HL-60/S4 treated with phorbol 12-myristate 13-acetate at 8.2 ng/mL for 4 days and 3 days (cell line): ENCODE measurements at regions not wholly inside any gene's neighbourhood (a gene's known extent, or its start where the extent isn't known, plus 50 kb on each side); places are given as distances from the start of the nearest gene placed in this dataset.
"Not testable (repeated sequence)": the region's sequence is repeated elsewhere in the genome, so short reads cannot be mapped to it uniquely, and the experiment has no call there.

Source experiments
- in situ Hi-C: fragments of 300-500 bp; cut with MboI; formaldehyde crosslinking; loops from 2 replicates; pipeline ENCODE4 v1.15.0; 2022; ENCODE audit warnings: low sequenced_read_pairs

DNA sequence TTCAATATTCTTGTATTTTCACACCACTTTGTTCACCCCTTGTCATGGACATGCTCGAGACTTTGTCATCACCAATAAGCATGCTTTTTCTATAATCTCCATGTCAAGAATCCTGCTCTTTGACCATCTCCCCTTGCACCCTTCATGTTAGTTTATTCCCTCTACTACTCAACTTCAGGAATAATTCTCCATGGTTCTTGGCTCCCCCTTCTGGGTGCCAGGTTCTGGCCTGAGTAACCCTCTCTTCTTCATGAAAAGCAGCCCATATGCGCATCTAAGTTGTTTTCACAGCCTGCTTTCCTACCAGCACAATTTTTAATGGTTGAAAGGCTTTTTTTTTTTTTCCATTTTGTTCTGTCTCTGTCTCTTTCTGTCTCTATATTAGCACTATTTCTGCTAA, 160.7 kb downstream of the LEPR start:
- in situ Hi-C loops, result no loop called here

DNA sequence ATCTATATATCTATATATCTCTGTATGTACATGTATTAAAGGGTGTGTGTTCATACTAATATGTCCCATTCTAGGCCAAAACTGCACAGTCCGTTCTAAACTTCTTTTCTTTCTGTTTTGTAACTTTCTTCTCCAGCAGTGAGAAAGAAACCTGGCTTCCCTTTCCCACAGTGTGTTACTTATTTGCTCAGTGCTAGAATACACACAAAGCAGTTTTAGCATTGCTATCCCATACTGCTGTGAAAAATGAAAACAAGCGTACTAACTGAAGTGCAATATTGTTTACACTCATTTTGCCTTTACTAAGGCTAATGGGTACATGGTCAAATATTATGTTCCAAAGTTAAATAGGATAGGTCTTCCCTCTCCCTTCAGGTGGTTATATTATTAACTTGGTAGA, 163.9 kb downstream of the LEPR start:
- in situ Hi-C loops, result no loop called here

DNA sequence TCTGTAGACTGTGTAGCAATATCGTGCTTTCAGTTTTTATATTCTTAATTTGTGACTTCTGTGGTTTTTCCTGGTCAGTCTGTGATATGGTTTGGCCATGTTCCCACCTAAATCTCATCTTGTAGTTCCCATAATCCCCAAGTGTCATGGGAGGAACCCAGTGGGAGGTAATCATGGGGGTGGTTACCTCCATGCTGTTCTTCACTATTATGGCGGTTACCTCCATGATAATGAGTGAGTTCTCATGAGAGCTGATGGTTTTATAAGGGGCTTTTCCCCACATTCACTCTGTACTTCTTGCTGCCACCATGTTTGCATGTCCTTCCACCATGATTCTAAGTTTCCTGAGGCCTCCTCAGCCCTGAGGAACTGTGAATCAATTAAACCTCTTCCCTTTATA, 169.8 kb downstream of the LEPR start:
- in situ Hi-C loops, result no loop called here

DNA sequence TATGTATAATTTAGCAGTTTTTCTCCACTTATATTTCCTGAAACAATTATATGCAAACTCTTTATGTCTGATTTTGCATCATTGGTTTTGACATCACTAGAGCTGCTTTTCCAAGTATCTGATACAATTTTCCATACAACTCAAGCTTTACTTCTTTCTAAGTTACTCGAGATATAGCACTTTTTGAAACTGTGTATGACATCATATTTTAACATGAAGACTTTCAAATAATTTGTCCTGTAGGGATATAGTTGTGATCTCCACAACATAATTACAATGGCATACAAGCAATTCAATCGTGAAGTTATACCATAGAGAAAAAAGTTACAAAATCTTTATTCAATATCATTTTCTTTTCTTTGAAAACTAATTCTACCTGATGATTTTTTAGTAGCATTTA, 173.0 kb downstream of the LEPR start:
- in situ Hi-C loops, result no loop called here

DNA sequence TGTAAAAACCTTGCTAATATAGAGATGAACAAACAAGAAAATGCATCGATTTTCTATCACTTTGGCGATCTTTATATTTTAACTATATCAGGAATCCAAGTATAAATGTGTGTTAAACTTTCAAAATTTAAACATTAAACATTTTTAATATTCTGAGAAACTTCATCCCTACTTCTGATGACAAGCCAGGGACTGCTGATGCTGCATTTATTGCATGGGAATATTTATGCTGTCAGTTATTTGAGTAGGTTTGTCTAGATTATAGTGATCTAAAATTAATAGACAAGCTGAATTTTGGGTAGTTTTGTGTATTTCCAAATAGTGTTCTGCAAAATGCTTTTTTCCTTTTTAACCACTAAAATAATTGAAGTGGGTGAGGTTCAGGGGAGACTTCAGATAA, 175.3 kb downstream of the LEPR start:
- in situ Hi-C loops, result no loop called here

DNA sequence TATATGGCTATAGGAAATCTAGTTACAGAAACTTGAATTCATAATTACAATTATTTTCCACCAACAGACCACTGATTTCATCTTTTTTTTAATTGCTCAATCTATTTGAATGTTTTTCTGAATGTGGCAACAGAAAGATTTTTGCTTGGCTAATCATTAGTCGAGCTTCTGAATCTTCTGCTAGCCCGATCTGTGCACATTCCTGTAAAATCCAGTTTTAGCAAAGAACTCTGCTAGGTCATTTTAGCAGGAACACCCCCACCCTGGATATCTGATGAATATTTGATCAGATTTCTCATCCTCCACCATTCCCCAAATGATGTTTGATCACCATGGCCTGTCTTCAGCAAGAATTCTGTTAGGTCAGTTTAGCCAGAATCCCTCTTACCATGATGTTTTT, 176.3 kb downstream of the LEPR start:
- in situ Hi-C loops, result no loop called here

DNA sequence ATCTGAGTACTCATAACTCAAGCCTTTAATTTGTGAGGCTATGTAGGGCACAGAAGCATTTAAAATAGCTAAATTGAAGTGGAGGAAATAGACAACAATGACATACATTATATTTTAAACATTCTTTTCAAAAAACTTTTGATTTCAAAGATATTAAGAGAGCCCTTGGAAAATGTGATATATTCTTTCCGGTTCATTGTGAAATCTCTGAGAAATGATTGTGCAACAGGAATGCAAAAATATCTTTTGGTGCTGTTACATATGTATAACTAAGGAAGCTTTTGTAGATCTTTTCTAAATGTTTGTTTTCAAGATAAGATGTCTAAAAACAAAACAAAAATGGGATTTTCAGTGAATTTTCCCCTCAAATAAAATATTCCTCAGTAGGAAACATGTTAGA, 185.2 kb downstream of the LEPR start:
- in situ Hi-C loops, result no loop called here

DNA sequence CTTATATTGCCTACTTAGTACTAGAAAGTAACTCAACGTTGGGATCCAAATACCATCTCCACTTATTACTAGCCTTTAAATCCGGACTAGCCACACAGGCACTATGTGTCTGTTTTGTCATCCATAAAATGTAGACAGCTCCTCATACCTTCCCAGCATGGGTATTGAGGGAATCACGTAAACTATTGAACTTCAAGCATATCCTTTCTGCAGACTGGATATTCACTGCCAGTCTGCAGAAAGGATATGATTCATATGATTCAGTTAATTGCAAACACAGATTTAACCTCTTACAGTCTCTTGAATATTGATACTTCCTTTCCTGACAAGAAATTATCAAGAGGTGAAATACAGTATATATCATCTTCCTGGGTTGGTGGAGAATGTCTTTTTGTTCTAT, 186.0 kb downstream of the LEPR start:
- in situ Hi-C loops, result no loop called here

DNA sequence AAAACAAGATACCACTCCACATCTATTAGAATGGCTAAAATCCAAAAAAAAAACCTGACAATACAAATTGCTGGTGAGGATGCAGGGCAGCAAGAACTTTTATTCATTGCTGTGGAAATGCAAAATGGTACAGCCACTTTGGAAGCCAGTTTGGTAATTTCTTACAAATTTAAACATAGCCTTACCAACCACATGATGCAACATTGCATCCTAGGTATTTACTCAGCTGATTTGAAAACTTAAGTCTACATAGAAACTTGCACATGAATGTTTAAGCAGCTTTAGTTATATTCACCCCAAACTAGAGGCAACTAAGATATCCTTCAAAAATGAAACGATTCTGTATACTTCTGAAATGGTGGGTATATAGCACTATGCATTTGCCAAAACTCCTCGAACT, 178.8 kb upstream of the PDE4B start:
- in situ Hi-C loops, result no loop called here

DNA sequence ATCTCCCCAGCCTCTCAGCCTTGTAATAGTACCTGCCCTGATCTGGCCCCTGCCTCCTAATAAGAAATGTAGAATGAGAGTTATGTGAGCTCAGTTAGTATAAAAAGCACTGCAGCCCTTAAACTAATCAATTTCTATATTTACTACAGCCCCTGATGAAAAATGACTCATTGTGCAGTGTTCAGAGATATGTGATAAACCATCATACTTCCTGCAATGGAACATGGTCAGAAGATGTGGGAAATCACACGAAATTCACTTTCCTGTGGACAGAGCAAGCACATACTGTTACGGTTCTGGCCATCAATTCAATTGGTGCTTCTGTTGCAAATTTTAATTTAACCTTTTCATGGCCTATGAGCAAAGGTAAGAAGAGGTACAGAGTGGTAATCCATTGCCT, 176.8 kb upstream of the PDE4B start:
- in situ Hi-C loops, result no loop called here

DNA sequence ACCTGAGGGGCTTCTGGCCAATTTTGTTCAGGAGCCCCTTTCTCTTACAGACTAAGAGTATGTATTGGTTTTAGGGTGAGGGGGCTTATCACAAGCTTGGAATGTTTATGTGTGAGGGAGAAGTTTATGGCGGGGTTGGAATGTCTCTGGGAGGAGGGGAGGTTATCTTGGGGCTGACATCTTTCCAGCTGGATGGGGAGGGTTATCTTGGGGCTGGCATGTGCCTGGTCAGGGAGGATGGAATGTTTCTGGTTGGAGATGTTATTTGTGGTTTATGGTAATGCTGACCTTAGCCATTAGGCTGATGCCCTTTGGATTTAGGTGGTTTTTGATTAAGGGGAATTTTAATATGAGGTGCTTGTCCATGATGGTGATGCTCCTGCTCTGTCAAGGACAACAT, 171.0 kb upstream of the PDE4B start:
- in situ Hi-C loops, result not testable (repeated sequence)

DNA sequence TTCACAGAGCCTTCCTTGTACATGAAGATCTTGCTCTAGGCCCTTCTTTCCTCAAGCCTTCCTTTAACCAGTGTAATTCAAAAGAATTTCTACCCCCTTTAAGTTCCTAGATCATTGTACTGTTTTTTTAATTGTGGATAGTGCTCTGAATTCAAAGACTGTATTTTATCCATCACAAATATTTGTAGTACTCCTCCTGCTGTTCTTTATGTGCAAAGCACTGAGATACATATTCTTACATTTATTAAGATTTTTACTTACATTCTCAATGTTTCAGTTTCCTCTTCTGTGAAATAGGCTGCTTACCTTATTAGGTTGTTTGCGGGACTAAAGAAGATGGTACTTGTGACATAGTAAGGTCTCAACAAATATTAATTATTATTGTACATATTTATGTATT, 168.8 kb upstream of the PDE4B start:
- in situ Hi-C loops, result no loop called here

DNA sequence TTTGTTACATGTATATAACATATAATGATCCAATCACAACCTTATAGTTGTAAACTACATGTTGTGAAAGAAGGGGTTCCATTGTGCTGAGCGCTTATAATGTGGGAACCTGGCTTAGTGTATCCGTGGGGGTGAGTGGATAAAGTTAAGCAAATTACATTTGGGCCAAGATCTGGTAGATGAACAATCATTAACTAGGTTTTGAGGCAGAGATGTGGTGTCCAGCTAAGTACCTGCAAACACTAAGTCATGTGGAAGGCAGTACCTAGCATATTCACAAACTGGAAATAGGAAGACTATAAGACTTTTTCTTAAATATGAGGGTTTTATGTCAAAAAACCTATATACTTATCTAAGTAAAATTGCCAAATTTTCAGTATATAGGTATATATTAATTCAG, 167.2 kb upstream of the PDE4B start:
- in situ Hi-C loops, result no loop called here

DNA sequence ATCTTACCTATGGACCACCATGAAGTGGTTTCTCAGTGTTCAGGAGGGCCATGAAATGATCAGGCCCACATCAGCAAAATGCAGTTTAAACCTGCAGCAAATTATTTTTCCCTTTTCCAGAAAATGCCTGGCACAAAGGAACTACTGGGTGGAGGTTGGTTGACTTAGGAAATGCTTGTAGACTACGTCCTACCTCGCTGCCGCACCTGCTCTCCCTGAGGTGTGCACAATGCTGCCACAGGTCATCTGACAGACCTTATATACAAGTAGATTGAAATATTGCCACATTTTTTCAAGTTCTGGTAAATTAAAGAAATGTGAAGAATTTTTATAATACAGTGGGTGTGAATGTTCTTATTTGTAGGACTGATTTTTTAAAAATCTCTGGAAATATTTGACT, 166.7 kb upstream of the PDE4B start:
- in situ Hi-C loops, result no loop called here

DNA sequence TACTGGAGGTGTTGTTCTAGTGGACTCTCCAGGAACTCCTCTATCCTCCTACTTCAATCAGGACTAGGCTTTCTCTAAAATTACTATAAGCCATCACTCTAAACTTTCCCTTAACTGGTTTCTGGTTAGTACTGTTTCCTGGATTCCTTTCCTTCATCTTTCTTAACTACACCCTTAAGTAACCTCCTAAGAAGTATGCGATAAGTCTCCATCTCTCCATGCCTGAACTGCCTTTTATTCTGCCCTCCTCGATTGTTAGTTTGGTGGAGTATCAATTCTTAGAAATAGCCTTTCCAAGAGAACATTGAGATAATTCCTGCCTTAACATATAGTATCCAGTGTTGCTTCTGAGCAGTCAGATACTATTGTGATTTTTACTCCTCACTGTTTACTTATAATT, 162.9 kb upstream of the PDE4B start:
- in situ Hi-C loops, result no loop called here

DNA sequence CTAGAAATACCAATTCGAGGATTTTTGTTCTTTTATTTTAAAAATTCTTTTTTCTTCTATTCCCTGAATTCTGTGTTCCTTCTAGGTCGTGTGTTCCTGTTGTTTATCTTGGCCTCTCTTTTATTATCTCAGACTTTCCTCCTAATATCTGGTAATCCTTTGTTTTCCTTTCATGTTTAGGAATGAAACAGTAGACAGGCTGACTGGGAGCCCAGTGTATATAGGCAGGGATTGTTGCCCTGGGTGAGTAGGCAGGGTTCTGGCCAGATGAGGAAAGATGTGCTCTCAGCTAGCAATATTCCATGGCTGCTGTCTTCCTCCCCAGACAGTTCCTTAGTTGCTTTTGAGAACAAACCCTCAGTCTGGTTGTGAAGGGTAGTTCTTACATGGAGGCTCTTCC, 161.8 kb upstream of the PDE4B start:
- in situ Hi-C loops, result no loop called here

DNA sequence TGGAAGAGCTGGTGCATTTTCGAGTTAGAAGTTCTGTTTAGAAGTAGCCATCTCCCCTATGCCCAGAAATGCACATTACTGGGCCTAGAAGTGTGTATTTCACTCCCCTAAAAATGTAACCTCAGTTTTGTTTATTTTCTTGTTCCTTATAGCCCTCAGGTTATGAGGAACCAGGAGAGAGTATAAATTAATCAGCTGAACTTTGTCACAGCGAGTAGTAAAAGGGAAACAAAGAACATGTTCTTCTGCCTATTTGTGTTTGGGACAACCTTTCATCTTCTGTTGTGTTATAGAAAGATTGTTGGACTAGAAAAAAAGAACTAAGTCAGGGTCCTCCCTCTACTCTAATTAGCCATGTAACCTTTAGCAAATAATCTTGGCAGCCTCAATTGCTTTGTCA, 160.5 kb upstream of the PDE4B start:
- in situ Hi-C loops, result no loop called here

DNA sequence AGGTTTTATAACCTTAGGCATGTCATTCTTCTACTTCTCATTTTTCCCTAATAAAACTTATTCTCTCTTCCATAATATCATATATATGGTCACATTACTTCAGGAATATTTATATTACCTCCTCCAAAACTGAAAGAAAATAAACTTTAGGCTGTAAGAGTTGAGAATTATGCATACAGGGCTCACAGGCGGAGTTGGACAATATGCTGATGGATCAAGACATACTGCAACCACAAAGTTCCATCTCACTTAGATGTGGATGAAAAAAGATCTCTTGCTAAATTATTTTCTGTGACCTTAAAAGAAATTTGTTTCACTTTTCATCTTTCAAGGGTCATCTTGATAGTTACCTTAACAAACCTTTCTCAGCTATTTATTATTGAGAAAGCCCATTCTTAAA, 152.6 kb upstream of the PDE4B start:
- in situ Hi-C loops, result no loop called here

DNA sequence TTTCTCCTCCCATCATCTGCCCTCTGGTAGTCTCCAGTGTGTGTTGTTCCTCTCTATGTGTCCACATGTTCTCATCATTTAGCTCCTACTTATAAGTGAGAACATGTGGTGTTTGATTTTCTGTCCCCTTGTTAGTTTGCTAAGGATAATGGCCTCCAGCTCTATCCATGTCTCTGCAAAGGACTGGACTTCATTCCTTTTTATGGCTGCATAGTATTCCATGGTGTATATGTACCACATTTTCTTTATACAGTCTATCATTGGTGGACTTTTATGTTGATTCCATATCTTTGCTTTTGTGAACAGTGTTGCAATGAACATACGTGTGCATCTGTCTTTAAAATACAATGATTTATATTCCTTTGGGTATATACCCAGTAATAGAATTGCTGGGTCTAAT, 143.5 kb upstream of the PDE4B start:
- in situ Hi-C loops, result not testable (repeated sequence)

DNA sequence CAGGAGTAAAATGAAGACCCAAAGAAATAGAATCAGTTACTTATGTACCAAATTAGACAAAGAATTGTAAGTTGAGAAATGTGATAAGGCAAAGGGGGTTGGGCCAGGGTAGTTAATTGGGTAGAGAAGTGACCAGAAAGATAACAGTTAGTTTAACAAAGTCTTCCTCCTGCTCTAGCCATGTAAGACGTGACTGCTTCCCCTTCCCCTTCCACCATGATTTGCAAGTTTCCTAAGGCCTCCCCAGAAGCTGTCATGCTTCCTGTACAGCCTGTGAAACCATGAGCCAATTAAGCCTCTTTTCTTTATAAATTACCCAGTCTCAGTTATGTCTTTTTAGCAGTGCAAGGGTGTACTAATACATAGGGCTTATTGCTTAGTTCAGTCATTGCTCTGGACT, 142.0 kb upstream of the PDE4B start:
- in situ Hi-C loops, result no loop called here

DNA sequence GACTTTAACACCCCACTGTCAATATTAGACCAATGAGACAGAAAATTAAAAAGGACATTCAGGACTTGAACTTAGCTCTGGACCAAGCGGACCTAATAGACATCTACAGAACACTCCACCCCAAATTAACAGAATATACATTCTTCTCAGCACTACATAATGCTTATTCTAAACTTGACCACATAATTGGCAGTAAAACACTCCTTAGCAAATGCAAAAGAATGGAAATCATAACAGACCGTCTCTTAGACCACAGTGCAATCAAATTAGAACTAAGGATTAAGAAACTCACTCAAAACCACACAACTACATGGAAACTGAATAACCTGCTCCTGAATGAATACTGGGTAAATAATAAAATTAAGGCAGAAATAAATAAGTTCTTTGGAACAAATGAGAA, 138.2 kb upstream of the PDE4B start:
- in situ Hi-C loops, result not testable (repeated sequence)

DNA sequence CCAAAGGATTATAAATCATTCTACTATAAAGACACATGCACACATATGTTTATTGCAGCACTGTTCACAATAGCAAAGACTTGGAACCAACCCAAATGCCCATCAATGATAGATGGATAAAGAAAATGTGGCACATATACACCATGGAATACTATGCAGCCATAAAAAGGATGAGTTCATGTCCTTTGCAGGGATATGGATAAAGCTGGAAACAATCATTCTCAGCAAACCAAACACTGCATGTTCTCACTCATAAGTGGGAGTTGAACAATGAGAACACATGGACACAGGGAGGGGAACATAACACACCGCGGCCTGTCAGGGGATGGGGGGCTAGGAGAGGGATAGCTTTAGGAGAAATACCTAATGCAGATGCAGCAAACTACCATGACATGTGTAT, 135.1 kb upstream of the PDE4B start:
- in situ Hi-C loops, result not testable (repeated sequence)

DNA sequence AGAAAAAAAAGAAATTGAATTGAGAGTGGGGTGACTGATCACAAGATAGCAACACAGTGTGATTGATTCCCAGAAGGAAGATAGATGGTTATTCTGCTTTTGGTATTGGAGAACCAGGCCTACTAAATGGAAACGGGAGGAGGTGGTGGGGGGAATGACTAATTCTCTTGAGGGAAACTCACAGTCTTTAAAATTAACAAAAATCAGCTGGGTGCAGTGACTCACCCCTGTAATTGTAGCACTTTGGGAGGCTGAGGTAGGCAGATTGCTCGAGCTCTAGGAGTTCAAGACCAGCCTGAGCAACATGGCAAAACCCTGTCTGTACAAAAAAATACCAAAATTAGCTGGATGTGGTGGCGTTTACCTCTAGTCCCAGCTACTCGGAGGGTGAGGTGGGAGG, 134.6 kb upstream of the PDE4B start:
- in situ Hi-C loops, result no loop called here

DNA sequence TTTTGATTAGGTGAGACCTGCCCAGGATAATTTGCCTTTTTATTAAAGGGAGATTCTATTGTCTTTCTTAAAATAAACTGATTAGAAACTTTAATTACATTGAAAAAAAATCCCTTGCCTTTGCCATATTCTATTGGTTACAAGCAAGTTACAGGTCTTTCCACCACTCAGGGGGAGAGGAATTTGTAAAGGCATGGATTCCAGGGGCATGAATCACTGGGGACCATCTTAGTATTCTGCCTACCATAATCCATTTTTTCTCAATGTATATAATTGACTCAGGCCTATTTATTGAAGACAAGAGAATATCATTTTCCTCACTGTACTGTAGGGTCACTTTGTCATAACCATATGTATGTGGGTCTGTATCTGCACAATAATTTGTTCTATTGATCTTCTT, 124.3 kb upstream of the PDE4B start:
- in situ Hi-C loops, result no loop called here
